GM19438 (cell line): ENCODE measurements at regions not wholly inside any gene's neighbourhood (a gene's known extent, or its start where the extent isn't known, plus 50 kb on each side); places are given as distances from the start of the nearest gene placed in this dataset.

Source experiments
- ATAC-seq: cut with Tn5 transposase; IDR thresholded peaks from one replicate; pipeline ENCODE4 v1.9.1; 2021; ENCODE audit warnings: low read depth; ENCODE audit not compliant: unreplicated experiment

DNA sequence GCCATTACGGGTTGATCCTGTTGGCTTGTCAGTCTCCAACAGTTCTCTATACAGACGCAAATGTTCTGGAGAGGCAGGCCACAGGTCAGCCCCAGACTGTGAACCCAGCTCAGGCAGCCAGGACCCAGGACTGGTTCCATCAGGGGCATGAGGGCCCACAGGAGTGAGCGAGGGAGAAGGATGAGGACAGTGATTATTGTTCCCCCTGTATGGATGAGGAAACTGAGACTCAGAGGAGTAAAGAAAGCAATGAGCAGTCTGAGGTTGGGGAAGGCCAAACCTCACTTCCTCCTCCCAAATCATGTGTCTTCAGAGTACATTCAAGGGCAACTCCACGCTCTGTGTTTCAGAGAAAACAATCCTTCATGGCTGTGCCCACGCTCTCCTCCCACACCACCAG, 121.9 kb downstream of the RPLP1 start:
- no peak for ATAC-seq

- no peak for ATAC-seq
Observed at GRCh38 chr15:69575387-69575786, 122.8 kb downstream of the RPLP1 start.

DNA sequence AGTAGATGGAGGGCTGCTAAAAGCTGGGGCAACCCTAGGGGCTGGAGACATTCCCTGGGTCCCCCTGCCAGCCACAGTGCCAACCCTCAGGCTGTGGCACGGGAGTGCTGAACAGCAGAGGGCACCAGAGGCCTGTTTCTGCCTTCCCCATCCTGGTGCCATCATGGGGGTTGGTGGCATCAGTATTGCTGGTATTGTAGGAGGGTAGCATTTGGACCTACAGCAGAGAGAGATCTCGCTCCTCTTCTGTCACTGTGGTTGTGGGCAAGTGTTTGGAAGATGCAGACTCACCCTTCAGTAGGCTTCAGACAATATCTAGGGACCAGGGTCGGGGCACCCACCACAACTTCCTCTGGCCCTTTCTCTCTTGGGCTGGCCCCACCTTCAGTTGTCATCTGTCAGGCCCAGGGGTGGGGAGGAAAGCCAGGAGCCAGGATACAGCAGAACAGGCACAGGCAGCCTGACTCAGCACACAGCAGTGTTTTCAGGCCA, 123.5 kb downstream of the RPLP1 start:
- ATAC-seq = no peak

GRCh38 chr15:69576948-69577351, 124.3 kb downstream of the RPLP1 start:
- ATAC-seq = no peak

GRCh38 chr15:69577397-69577796, 124.8 kb downstream of the RPLP1 start:
- ATAC-seq = no peak

DNA sequence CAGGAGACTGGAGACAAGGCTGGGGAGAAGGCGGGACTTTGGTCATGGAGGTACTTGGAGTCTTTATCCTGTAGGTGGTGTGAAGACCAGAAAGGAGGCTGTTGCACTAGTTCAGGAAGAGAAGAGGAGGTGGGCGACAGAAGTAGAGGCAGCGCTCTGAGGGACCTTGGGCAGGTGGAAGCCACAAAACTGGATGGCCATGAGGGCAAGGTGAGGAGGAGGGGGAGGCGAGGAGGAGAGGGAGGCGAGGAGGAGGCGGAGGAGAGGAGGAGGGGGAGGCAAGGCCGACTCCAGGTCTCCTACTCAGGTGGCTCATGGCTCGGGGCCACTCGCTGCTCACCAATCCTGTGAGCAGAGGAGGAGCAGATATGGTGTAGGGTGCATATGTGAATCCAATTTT, 125.6 kb downstream of the RPLP1 start:
- no peak for ATAC-seq

- ATAC-seq = no peak
Observed at GRCh38 chr15:69578787-69579583, 126.4 kb downstream of the RPLP1 start.

DNA sequence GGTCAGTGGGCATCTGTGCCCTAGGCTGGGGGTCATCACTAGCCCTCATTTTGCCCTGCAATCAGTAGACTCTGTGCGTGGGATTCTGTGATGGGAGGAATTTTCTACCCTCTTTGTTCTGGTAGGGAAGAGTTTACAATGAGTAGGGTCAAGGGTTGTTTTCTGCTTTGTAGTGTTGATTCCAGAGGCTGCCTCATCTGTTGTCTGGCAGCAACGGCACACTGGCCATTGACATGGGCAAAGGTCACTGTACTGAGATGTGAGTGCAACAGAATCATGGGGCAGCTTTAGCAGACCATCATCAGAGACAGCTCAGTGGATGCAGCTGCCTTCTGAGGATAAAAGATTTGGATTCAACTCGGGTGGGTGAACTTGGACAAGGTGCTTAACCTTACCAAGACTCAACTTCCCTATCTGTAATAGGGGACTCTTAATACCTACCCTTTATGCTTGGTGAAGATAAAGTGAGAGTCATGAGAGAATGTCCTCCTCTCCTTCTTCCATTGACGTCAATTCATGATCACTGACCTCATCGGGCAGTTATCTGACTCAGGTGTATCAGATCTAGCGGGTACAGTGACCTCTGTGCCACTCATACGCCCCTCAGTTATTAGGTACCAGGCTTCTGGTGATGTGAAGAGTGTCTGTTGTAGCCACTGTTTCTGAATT, 127.5 kb downstream of the RPLP1 start:
- ATAC-seq = no peak

GRCh38 chr15:69583626-69584025, 131.0 kb downstream of the RPLP1 start:
- no peak for ATAC-seq

GRCh38 chr15:69585937-69586336, 133.3 kb downstream of the RPLP1 start:
- no peak for ATAC-seq

- no peak for ATAC-seq
Observed at GRCh38 chr15:69586721-69587120, 134.1 kb downstream of the RPLP1 start.

DNA sequence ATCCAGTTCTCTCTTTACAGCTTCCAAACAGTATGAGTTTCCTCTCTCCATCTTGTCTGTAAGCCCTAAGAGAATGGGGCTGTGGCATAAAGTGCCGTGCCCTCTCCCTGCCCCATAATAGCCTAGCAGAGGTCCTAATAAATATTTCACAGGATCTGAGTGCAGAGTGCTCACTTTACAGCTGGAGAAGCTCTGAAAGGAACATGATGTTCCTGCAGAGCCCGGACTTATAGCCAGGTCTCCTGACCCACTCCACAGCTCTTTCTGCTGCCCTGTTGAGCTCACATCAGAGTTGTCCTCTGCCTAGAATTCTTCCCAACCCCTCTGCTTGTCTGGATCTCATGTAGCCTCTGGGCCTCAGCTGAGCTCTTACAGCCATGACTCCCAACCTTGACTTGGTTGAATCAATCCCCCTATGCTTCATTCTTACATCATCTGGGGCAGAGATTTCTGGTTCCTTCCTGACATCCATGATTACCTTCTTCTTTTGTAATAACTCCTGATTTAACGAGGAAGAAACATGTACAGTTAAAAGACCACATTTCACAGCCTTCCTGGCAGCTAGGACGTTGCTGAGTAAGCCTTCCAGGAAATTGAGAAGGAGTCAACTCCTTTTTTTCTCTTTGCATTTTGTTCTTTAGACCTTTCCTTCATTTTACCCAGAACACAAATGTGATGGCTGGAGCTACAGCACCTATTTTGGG, 135.3 kb downstream of the RPLP1 start:
- no peak for ATAC-seq

DNA sequence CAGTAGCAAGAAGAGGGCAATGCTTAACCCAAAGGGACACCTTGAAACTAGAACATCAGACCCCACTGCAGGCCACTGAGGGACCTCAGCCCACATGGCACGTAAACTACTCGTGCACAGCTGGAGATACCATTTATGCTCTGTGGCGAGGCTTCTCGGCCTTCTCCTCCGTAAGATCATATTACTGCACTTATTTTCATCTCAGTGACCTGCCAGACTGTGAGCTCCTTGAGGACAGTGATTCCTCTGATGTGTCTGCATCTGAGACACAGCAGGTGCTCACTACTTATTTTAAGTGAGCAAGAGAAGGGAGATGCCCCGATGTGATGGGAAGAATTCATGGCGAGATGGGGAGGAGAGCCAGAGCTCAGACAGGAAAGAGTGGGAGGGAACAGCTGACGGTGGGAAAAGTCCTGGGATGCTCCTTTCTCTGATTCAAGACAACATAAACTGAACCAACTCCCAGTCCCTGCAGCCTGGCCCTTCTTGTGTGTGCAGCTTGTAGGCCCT, 137.6 kb downstream of the RPLP1 start:
- no peak for ATAC-seq

DNA sequence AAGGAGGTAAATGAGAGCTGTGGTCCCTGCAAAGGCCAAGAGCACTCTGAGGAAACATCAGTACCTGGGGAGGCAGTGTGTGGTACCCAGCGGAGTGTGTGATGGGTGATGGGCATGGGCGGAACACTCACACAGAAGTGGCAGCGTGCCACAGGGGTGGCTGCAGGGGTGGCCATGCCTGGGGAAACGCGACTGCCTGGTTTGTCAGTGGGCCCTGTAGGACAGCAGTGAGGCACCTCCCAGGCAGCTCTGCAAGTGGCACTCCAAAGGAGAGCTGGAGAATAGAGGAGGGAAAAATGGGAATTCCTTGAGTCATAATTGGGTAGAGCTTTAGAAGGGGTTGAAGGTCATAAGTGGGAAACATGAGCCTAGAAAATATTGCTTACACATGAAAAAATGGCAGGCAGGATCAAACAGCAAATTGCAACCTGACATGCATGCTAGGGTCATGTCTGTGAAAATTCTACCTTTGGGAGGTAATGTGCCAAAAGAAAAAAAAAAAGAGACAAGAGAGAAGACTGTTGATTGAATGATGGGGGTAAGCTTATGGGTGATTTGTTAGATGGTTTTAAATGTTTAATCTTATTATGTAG, 138.4 kb downstream of the RPLP1 start:
- ATAC-seq = no peak

DNA sequence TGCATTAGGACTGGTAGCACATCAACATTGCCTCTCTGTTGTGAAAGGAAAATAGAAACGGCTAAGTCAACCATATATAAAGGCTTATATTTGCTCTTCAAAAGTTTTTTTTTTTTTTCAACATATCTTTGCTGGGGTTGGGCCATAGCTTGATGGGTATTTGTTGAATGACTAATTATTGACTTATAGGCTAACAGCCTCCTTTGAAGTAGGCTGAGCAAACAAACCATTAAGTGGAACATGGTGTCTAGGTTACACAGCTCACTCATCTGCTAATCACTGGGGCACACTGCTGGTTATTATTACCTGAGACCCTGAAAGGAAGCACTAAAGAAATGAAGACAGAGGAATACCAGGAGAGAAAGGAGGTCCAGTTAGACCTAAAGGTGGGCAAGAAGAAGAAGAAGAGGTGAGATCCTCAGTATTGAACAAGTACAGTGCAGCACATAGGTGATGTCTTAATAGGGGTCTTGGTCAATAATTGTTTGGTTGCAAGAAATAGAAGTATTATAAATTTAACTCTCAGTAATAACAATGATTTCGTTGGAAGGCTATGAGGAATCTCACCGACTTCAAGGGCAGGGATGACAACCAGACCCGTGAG, 139.4 kb downstream of the RPLP1 start:
- ATAC-seq = no peak

DNA sequence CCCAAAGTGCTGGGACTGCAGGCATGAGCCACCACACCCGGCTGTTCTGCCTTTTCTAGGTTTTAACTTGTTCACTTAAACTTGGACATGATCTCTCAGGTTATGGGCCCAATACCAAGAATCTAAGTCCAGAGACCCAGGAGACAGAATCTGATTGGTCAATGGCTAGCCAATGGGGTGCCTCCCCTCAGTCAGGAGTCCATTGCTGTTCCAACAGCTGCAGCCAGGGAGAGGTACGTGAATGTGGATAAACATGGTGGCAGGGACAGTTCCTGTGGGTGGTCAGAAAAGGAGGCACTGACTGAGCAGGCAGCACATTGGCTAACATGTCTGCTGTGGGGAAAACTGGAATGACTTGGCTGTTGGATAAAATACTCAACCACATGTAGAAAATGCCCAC, 140.3 kb downstream of the RPLP1 start:
- ATAC-seq = no peak

DNA sequence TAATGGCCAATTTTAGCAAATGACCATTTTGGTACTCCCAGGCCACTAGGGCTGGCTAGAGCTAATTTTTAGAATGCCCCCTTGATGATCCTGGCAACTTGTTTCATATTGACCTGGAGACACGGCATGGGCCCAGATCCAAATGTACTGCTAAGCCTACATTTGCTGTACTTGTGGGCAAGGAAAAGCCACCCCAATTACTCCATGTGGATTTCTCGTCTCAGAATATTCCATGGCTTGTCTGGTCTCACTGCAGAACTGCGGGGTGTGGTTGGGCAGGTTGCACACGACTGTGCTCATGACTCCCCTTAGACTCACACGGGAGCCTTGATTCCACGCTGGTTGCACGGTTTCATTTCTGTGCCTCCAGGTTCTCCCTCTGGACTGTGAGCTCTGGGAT, 140.9 kb downstream of the RPLP1 start:
- ATAC-seq = no peak

GRCh38 chr15:69593981-69594966, 141.7 kb downstream of the RPLP1 start:
- ATAC-seq = no peak
